ENCODE measurements at regions not wholly inside any gene's neighbourhood (a gene's known extent, or its start where the extent isn't known, plus 50 kb on each side); places are given as distances from the start of the nearest gene placed in this dataset.

- Histone ChIP-seq H3K4me3 (ENCODE audit: low read length) (no peak overlapping the region), H3K27me3 (ENCODE audit: control insufficient read depth, insufficient read depth, low read length) (no peaks in the 10 kb centered on the region), H3K9me3 (ENCODE audit: control insufficient read depth, low read length) (no peaks in the 10 kb centered on the region), H3K36me3 (ENCODE audit: control insufficient read depth, insufficient read depth, low read length) (no peaks in the 10 kb centered on the region), H3K9ac (ENCODE audit: low read length) (no peak overlapping the region), H3K4me1 (ENCODE audit: control insufficient read depth, insufficient read depth, low read length) (no peaks in the 10 kb centered on the region)
Measured at GRCh38 chr17:71163121-71163812, 957.6 kb upstream of the SOX9 start.

GRCh38 chr17:71163813-71164122 lies 957.1 kb upstream of the SOX9 start:
- no peak overlapping the region for H3K9ac ChIP-seq (ENCODE audit: low read length)
- H3K27me3 ChIP-seq (ENCODE audit: control insufficient read depth, insufficient read depth, low read length), result no peaks in the 10 kb centered on the region
- H3K4me1 ChIP-seq (ENCODE audit: control insufficient read depth, insufficient read depth, low read length), result no peaks in the 10 kb centered on the region
- no peak overlapping the region for H3K4me3 ChIP-seq (ENCODE audit: low read length)
- H3K9me3 ChIP-seq (ENCODE audit: control insufficient read depth, low read length), result no peaks in the 10 kb centered on the region
- no peaks in the 10 kb centered on the region for H3K36me3 ChIP-seq (ENCODE audit: control insufficient read depth, insufficient read depth, low read length)

- Histone ChIP-seq H3K36me3 (ENCODE audit: control insufficient read depth, insufficient read depth, low read length) (no peaks in the 10 kb centered on the region), H3K4me1 (ENCODE audit: control insufficient read depth, insufficient read depth, low read length) (no peaks in the 10 kb centered on the region), H3K27me3 (ENCODE audit: control insufficient read depth, insufficient read depth, low read length) (no peaks in the 10 kb centered on the region), H3K9ac (ENCODE audit: low read length) (no peak overlapping the region), H3K4me3 (ENCODE audit: low read length) (no peak overlapping the region), H3K9me3 (ENCODE audit: control insufficient read depth, low read length) (no peaks in the 10 kb centered on the region)
Measured at GRCh38 chr17:71164561-71164960, 956.3 kb upstream of the SOX9 start.

- no peaks in the 10 kb centered on the region for H3K27me3 ChIP-seq (ENCODE audit: control insufficient read depth, insufficient read depth, low read length)
- no peaks in the 10 kb centered on the region for H3K36me3 ChIP-seq (ENCODE audit: control insufficient read depth, insufficient read depth, low read length)
- no peak overlapping the region for H3K9ac ChIP-seq (ENCODE audit: low read length)
- no peak overlapping the region for H3K4me3 ChIP-seq (ENCODE audit: low read length)
- no peaks in the 10 kb centered on the region for H3K9me3 ChIP-seq (ENCODE audit: control insufficient read depth, low read length)
- H3K4me1 ChIP-seq (ENCODE audit: control insufficient read depth, insufficient read depth, low read length), result no peaks in the 10 kb centered on the region
Measured at GRCh38 chr17:71166311-71166710, 954.5 kb upstream of the SOX9 start.

GRCh38 chr17:71168053-71168741 lies 952.6 kb upstream of the SOX9 start:
- Histone ChIP-seq H3K27me3 (ENCODE audit: control insufficient read depth, insufficient read depth, low read length) (no peaks in the 10 kb centered on the region), H3K4me1 (ENCODE audit: control insufficient read depth, insufficient read depth, low read length) (no peaks in the 10 kb centered on the region), H3K9me3 (ENCODE audit: control insufficient read depth, low read length) (no peaks in the 10 kb centered on the region), H3K36me3 (ENCODE audit: control insufficient read depth, insufficient read depth, low read length) (no peaks in the 10 kb centered on the region), H3K4me3 (ENCODE audit: low read length) (no peak overlapping the region), H3K9ac (ENCODE audit: low read length) (no peak overlapping the region)

GRCh38 chr17:71170070-71170469 lies 950.8 kb upstream of the SOX9 start:
- Histone ChIP-seq H3K27me3 (ENCODE audit: control insufficient read depth, insufficient read depth, low read length) (no peaks in the 10 kb centered on the region), H3K4me1 (ENCODE audit: control insufficient read depth, insufficient read depth, low read length) (no peaks in the 10 kb centered on the region), H3K36me3 (ENCODE audit: control insufficient read depth, insufficient read depth, low read length) (no peaks in the 10 kb centered on the region), H3K4me3 (ENCODE audit: low read length) (no peak overlapping the region), H3K9me3 (ENCODE audit: control insufficient read depth, low read length) (no peaks in the 10 kb centered on the region), H3K9ac (ENCODE audit: low read length) (no peak overlapping the region)

GRCh38 chr17:71171270-71171669 lies 949.5 kb upstream of the SOX9 start:
- Histone ChIP-seq H3K4me1 (ENCODE audit: control insufficient read depth, insufficient read depth, low read length) (no peaks in the 10 kb centered on the region), H3K36me3 (ENCODE audit: control insufficient read depth, insufficient read depth, low read length) (no peaks in the 10 kb centered on the region), H3K4me3 (ENCODE audit: low read length) (no peak overlapping the region), H3K9ac (ENCODE audit: low read length) (no peak overlapping the region), H3K9me3 (ENCODE audit: control insufficient read depth, low read length) (no peaks in the 10 kb centered on the region), H3K27me3 (ENCODE audit: control insufficient read depth, insufficient read depth, low read length) (no peaks in the 10 kb centered on the region)

GRCh38 chr17:71173991-71174390 lies 946.8 kb upstream of the SOX9 start:
- H3K4me3 ChIP-seq (ENCODE audit: low read length), result no peak overlapping the region
- no peaks in the 10 kb centered on the region for H3K9me3 ChIP-seq (ENCODE audit: control insufficient read depth, low read length)
- no peak overlapping the region for H3K9ac ChIP-seq (ENCODE audit: low read length)
- H3K4me1 ChIP-seq (ENCODE audit: control insufficient read depth, insufficient read depth, low read length), result no peaks in the 10 kb centered on the region
- no peaks in the 10 kb centered on the region for H3K27me3 ChIP-seq (ENCODE audit: control insufficient read depth, insufficient read depth, low read length)
- no peaks in the 10 kb centered on the region for H3K36me3 ChIP-seq (ENCODE audit: control insufficient read depth, insufficient read depth, low read length)

- H3K36me3 ChIP-seq (ENCODE audit: control insufficient read depth, insufficient read depth, low read length), result no peaks in the 10 kb centered on the region
- no peak overlapping the region for H3K9ac ChIP-seq (ENCODE audit: low read length)
- no peaks in the 10 kb centered on the region for H3K4me1 ChIP-seq (ENCODE audit: control insufficient read depth, insufficient read depth, low read length)
- no peaks in the 10 kb centered on the region for H3K27me3 ChIP-seq (ENCODE audit: control insufficient read depth, insufficient read depth, low read length)
- H3K9me3 ChIP-seq (ENCODE audit: control insufficient read depth, low read length), result no peaks in the 10 kb centered on the region
- no peak overlapping the region for H3K4me3 ChIP-seq (ENCODE audit: low read length)
Measured at GRCh38 chr17:71176331-71176730, 944.5 kb upstream of the SOX9 start.

- Histone ChIP-seq H3K4me1 (ENCODE audit: control insufficient read depth, insufficient read depth, low read length) (no peaks in the 10 kb centered on the region), H3K36me3 (ENCODE audit: control insufficient read depth, insufficient read depth, low read length) (no peaks in the 10 kb centered on the region), H3K27me3 (ENCODE audit: control insufficient read depth, insufficient read depth, low read length) (no peaks in the 10 kb centered on the region), H3K9ac (ENCODE audit: low read length) (no peak overlapping the region), H3K9me3 (ENCODE audit: control insufficient read depth, low read length) (no peaks in the 10 kb centered on the region), H3K4me3 (ENCODE audit: low read length) (no peak overlapping the region)
Measured at GRCh38 chr17:71176928-71177443, 943.8 kb upstream of the SOX9 start.

- no peaks in the 10 kb centered on the region for H3K9me3 ChIP-seq (ENCODE audit: control insufficient read depth, low read length)
- H3K9ac ChIP-seq (ENCODE audit: low read length), result no peak overlapping the region
- no peaks in the 10 kb centered on the region for H3K36me3 ChIP-seq (ENCODE audit: control insufficient read depth, insufficient read depth, low read length)
- no peaks in the 10 kb centered on the region for H3K4me1 ChIP-seq (ENCODE audit: control insufficient read depth, insufficient read depth, low read length)
- no peak overlapping the region for H3K4me3 ChIP-seq (ENCODE audit: low read length)
- no peaks in the 10 kb centered on the region for H3K27me3 ChIP-seq (ENCODE audit: control insufficient read depth, insufficient read depth, low read length)
Measured at GRCh38 chr17:71180801-71181385, 939.9 kb upstream of the SOX9 start.

GRCh38 chr17:71183066-71183660 lies 937.7 kb upstream of the SOX9 start:
- Histone ChIP-seq H3K27me3 (ENCODE audit: control insufficient read depth, insufficient read depth, low read length) (no peaks in the 10 kb centered on the region), H3K4me3 (ENCODE audit: low read length) (no peak overlapping the region), H3K9ac (ENCODE audit: low read length) (no peak overlapping the region), H3K4me1 (ENCODE audit: control insufficient read depth, insufficient read depth, low read length) (no peaks in the 10 kb centered on the region), H3K9me3 (ENCODE audit: control insufficient read depth, low read length) (no peaks in the 10 kb centered on the region), H3K36me3 (ENCODE audit: control insufficient read depth, insufficient read depth, low read length) (no peaks in the 10 kb centered on the region)

Measured in mucosa of stomach (tissue), 1 donor.